ENCODE measurements at regions not wholly inside any gene's neighbourhood (a gene's known extent, or its start where the extent isn't known, plus 50 kb on each side); places are given as distances from the start of the nearest gene placed in this dataset.

- Histone ChIP-seq H3K9me3 (no peaks in the 10 kb centered on the region), H3K36me3 (no peaks in the 10 kb centered on the region), H3K27me3 (no peaks in the 10 kb centered on the region), H3K4me3 (no peak overlapping the region), H3K4me1 (no peaks in the 10 kb centered on the region), H3K27ac (no peak overlapping the region)
- DNase-seq (ENCODE audit: low spot score in 2 of 2), result no peak
- TF ChIP-seq CTCF (IDR thresholded peaks at IDR 0.05), result no peak
- intact Hi-C loops (cut with DNase I), result no loop called here
Observed at GRCh38 chr12:4089956-4090355, 183.6 kb upstream of the CCND2 start.

- Histone ChIP-seq H3K4me1 (no peaks in the 10 kb centered on the region), H3K4me3 (no peak overlapping the region), H3K27me3 (no peaks in the 10 kb centered on the region), H3K27ac (no peak overlapping the region), H3K36me3 (no peaks in the 10 kb centered on the region), H3K9me3 (no peaks in the 10 kb centered on the region)
- intact Hi-C loops (cut with DNase I), result no loop called here
- DNase-seq (ENCODE audit: low spot score in 2 of 2), result no peak
- TF ChIP-seq CTCF (IDR thresholded peaks at IDR 0.05), result no peak
Observed at GRCh38 chr12:4089121-4089606, 184.4 kb upstream of the CCND2 start.

- DNase-seq (ENCODE audit: low spot score in 2 of 2), result no peak
- H3K4me1 ChIP-seq, result no peaks in the 10 kb centered on the region
- no peaks in the 10 kb centered on the region for H3K36me3 ChIP-seq
- no peaks in the 10 kb centered on the region for H3K9me3 ChIP-seq
- H3K4me3 ChIP-seq, result no peak overlapping the region
- no peak overlapping the region for H3K27ac ChIP-seq
- no peak for TF ChIP-seq CTCF (IDR thresholded peaks at IDR 0.05)
- H3K27me3 ChIP-seq, result no peaks in the 10 kb centered on the region
- intact Hi-C loops (cut with DNase I), result no loop called here
Observed at GRCh38 chr12:4088451-4088850, 185.1 kb upstream of the CCND2 start.

- Histone ChIP-seq H3K9me3 (no peaks in the 10 kb centered on the region), H3K4me3 (no peak overlapping the region), H3K27me3 (no peaks in the 10 kb centered on the region), H3K36me3 (no peaks in the 10 kb centered on the region), H3K27ac (no peak overlapping the region), H3K4me1 (no peaks in the 10 kb centered on the region)
- no peak for TF ChIP-seq CTCF (IDR thresholded peaks at IDR 0.05)
- no peak for DNase-seq (ENCODE audit: low spot score in 2 of 2)
- intact Hi-C loops (cut with DNase I), result no loop called here
Observed at GRCh38 chr12:4086481-4086880, 187.1 kb upstream of the CCND2 start.

- H3K27ac ChIP-seq, result no peak overlapping the region
- no peaks in the 10 kb centered on the region for H3K9me3 ChIP-seq
- no peaks in the 10 kb centered on the region for H3K27me3 ChIP-seq
- no peaks in the 10 kb centered on the region for H3K36me3 ChIP-seq
- no peaks in the 10 kb centered on the region for H3K4me1 ChIP-seq
- no peak for DNase-seq (ENCODE audit: low spot score in 2 of 2)
- H3K4me3 ChIP-seq, result no peak overlapping the region
- intact Hi-C loops (cut with DNase I), result no loop called here
- TF ChIP-seq CTCF (IDR thresholded peaks at IDR 0.05), result no peak
Observed at GRCh38 chr12:4084573-4084972, 189.0 kb upstream of the CCND2 start.

GRCh38 chr12:4082809-4083403 is 190.7 kb upstream of the CCND2 start:
- H3K9me3 ChIP-seq, result no peaks in the 10 kb centered on the region
- H3K4me1 ChIP-seq, result no peaks in the 10 kb centered on the region
- no peak overlapping the region for H3K4me3 ChIP-seq
- intact Hi-C loops (cut with DNase I), result no loop called here
- no peak for DNase-seq (ENCODE audit: low spot score in 2 of 2)
- no peaks in the 10 kb centered on the region for H3K36me3 ChIP-seq
- no peak overlapping the region for H3K27ac ChIP-seq
- TF ChIP-seq CTCF (IDR thresholded peaks at IDR 0.05), result no peak
- no peaks in the 10 kb centered on the region for H3K27me3 ChIP-seq

Measured in ascending aorta (tissue), 2 donors.